ENCODE measurements at regions not wholly inside any gene's neighbourhood (a gene's known extent, or its start where the extent isn't known, plus 50 kb on each side); places are given as distances from the start of the nearest gene placed in this dataset.

- ChIA-PET POLR2A (no interaction called here), CTCF (no interaction called here)
- no peak overlapping the region for H3K27ac ChIP-seq (ENCODE audit: low read depth, low read length)
- DNase-seq (ENCODE audit: low read depth, low spot score), result no peak
- H3K9me3 ChIP-seq (ENCODE audit: control insufficient read depth, insufficient read depth, low read length), result no peaks in the 10 kb centered on the region; the same call in 1 of the 2 replicates
- TF ChIP-seq CTCF (IDR thresholded peaks at IDR 0.05; ENCODE audit: low read depth, low read length), result no peak
- no peak overlapping the region for H3K4me3 ChIP-seq (ENCODE audit: low read depth, low read length)
- peaks cover 21% of the 10 kb centered on the region for H3K27me3 ChIP-seq (ENCODE audit: control insufficient read depth, insufficient read depth, low read length)
Measured at GRCh38 chr1:228835456-228835855, 100.2 kb downstream of the RHOU start.

GRCh38 chr1:228835911-228836310, 100.6 kb downstream of the RHOU start:
- Histone ChIP-seq H3K27me3 (ENCODE audit: control insufficient read depth, insufficient read depth, low read length) (peaks cover 21% of the 10 kb centered on the region), H3K9me3 (ENCODE audit: control insufficient read depth, insufficient read depth, low read length) (no peaks in the 10 kb centered on the region), H3K4me3 (ENCODE audit: low read depth, low read length) (no peak overlapping the region), H3K27ac (ENCODE audit: low read depth, low read length) (no peak overlapping the region)
- ChIA-PET POLR2A (no interaction called here), CTCF (no interaction called here)
- no peak for TF ChIP-seq CTCF (IDR thresholded peaks at IDR 0.05; ENCODE audit: low read depth, low read length)
- no peak for DNase-seq (ENCODE audit: low read depth, low spot score)

GRCh38 chr1:228836427-228836826, 101.1 kb downstream of the RHOU start:
- POLR2A ChIA-PET, result no interaction called here
- no peak overlapping the region for H3K4me3 ChIP-seq (ENCODE audit: low read depth, low read length)
- no peaks in the 10 kb centered on the region for H3K9me3 ChIP-seq (ENCODE audit: control insufficient read depth, insufficient read depth, low read length)
- H3K27me3 ChIP-seq (ENCODE audit: control insufficient read depth, insufficient read depth, low read length), result peaks cover 21% of the 10 kb centered on the region
- H3K27ac ChIP-seq (ENCODE audit: low read depth, low read length), result no peak overlapping the region
- CTCF ChIA-PET, result no interaction called here
- DNase-seq (ENCODE audit: low read depth, low spot score), result no peak
- TF ChIP-seq CTCF (IDR thresholded peaks at IDR 0.05; ENCODE audit: low read depth, low read length), result no peak

- ChIA-PET POLR2A (no interaction called here), CTCF (no interaction called here)
- no peak overlapping the region for H3K27ac ChIP-seq (ENCODE audit: low read depth, low read length)
Measured at GRCh38 chr1:228837032-228837431, 101.8 kb downstream of the RHOU start.

More at GRCh38 chr1:228837032-228837431, 101.8 kb downstream of the RHOU start:
- no peaks in the 10 kb centered on the region for H3K9me3 ChIP-seq (ENCODE audit: control insufficient read depth, insufficient read depth, low read length)
- DNase-seq (ENCODE audit: low read depth, low spot score), result no peak
- H3K4me3 ChIP-seq (ENCODE audit: low read depth, low read length), result no peak overlapping the region
- H3K27me3 ChIP-seq (ENCODE audit: control insufficient read depth, insufficient read depth, low read length), result peaks cover 19% of the 10 kb centered on the region
- no peak for TF ChIP-seq CTCF (IDR thresholded peaks at IDR 0.05; ENCODE audit: low read depth, low read length)

Data from AG04450 (cell line).